CD14-positive monocyte (primary cell): ENCODE measurements at regions not wholly inside any gene's neighbourhood (a gene's known extent, or its start where the extent isn't known, plus 50 kb on each side); places are given as distances from the start of the nearest gene placed in this dataset.

Experiments
- DNase-seq, 3 donors: peaks; one replicate each; pipeline ENCODE4 v3.0.0-alpha.2; 2011 to 2022
- H2AFZ ChIP-seq: 2 replicates; pipeline ENCODE4 v1.6.0; 2012; ENCODE audit warnings: mild to moderate bottlenecking, low read depth, low read length, inconsistent platforms; ENCODE audit not compliant: insufficient read depth, poor library complexity, severe bottlenecking
- H3K27ac ChIP-seq, 2 donors: 1 replicate in 1 of 2; 2 replicates in 1 of 2; pipeline ENCODE4 v1.5.1; 2012 to 2013; ENCODE audit warnings: low read length in 2 of 2, control low read depth in 1 of 2, inconsistent platforms in 1 of 2, low read depth in 1 of 2, mild to moderate bottlenecking in 1 of 2
- H3K27me3 ChIP-seq, 2 donors: one replicate each; pipeline versions ENCODE4 v1.6.0 to v1.6.1; 2011 to 2013; ENCODE audit warnings: low read length in 2 of 2; ENCODE audit not compliant: control insufficient read depth in 2 of 2, insufficient read depth in 2 of 2
- H3K36me3 ChIP-seq, 2 donors: replicated peaks in 1 of 2; 1 replicate in 1 of 2; 2 replicates in 1 of 2; pipeline versions ENCODE4 v1.5.1 to v1.6.1; 2012 to 2013; ENCODE audit warnings: low read length in 2 of 2, control low read depth in 1 of 2, inconsistent platforms in 1 of 2, mild to moderate bottlenecking in 1 of 2; ENCODE audit not compliant: insufficient read depth in 2 of 2, control insufficient read depth in 1 of 2
- H3K4me1 ChIP-seq, 2 donors: 1 replicate in 1 of 2; 2 replicates in 1 of 2; pipeline versions ENCODE4 v1.5.1 to v1.6.1; 2012 to 2013; ENCODE audit warnings: low read length in 2 of 2, control low read depth in 1 of 2, inconsistent platforms in 1 of 2, mild to moderate bottlenecking in 1 of 2, moderate library complexity in 1 of 2; ENCODE audit not compliant: insufficient read depth in 2 of 2, control insufficient read depth in 1 of 2
- H3K4me2 ChIP-seq: replicated peaks from 2 replicates; pipeline ENCODE3; 2012; ENCODE audit warnings: low read length, moderate library complexity, mild to moderate bottlenecking; ENCODE audit not compliant: poor library complexity, severe bottlenecking; ENCODE audit errors: extremely low read depth
- H3K4me3 ChIP-seq, 3 experiments: fragments of 200-600 bp in 1 of 3; sonication (generic) in 1 of 3; replicated peaks in 1 of 3; 1 replicate in 2 of 3; 2 replicates in 1 of 3; pipeline ENCODE4 v1.5.1; 2011 to 2013; ENCODE audit warnings: low read length in 3 of 3, mild to moderate bottlenecking in 3 of 3, control low read depth in 2 of 3, low read depth in 2 of 3, inconsistent platforms in 1 of 3, moderate library complexity in 1 of 3
- H3K79me2 ChIP-seq: 2 replicates; pipeline ENCODE4 v1.6.0; 2012; ENCODE audit warnings: mild to moderate bottlenecking, control low read depth, inconsistent platforms, low read length, moderate library complexity; ENCODE audit not compliant: insufficient read depth
- H3K9ac ChIP-seq: 2 replicates; pipeline ENCODE4 v1.6.0; 2017; ENCODE audit warnings: low read length, mild to moderate bottlenecking; ENCODE audit not compliant: insufficient read depth, poor library complexity, severe bottlenecking
- H3K9me3 ChIP-seq, 2 donors: replicated peaks in 1 of 2; 1 replicate in 1 of 2; 2 replicates in 1 of 2; pipeline versions ENCODE4 v1.5.1 to v1.6.1; 2012 to 2013; ENCODE audit warnings: low read length in 2 of 2, control low read depth in 1 of 2; ENCODE audit not compliant: control insufficient read depth in 1 of 2, insufficient read depth in 1 of 2
- H4K20me1 ChIP-seq: 2 replicates; pipeline ENCODE4 v1.6.0; 2012; ENCODE audit warnings: mild to moderate bottlenecking, low read length, control low read depth, moderate library complexity; ENCODE audit not compliant: insufficient read depth
- H3K27ac Mint-ChIP-seq, 7 donors: one replicate each; pipeline ENCODE4 v1.8.0; 2020; ENCODE audit warnings: mild to moderate bottlenecking in 7 of 7, mixed read lengths in 7 of 7, moderate library complexity in 6 of 7, inconsistent platforms in 2 of 7
- H3K27me3 Mint-ChIP-seq, 3 donors: one replicate each; pipeline ENCODE4 v1.8.0; 2021 to 2022; ENCODE audit warnings: low read depth in 3 of 3, mild to moderate bottlenecking in 3 of 3, mixed read lengths in 3 of 3, moderate library complexity in 3 of 3, inconsistent platforms in 1 of 3
- H3K36me3 Mint-ChIP-seq, 2 donors: one replicate each; pipeline ENCODE4 v1.8.0; 2020; ENCODE audit warnings: mixed read lengths in 2 of 2, inconsistent platforms in 1 of 2, mild to moderate bottlenecking in 1 of 2
- H3K4me1 Mint-ChIP-seq: one replicate; pipeline ENCODE4 v1.8.0; 2020; ENCODE audit warnings: mild to moderate bottlenecking, mixed read lengths
- H3K4me3 Mint-ChIP-seq, 2 donors: one replicate each; pipeline ENCODE4 v1.8.0; 2020; ENCODE audit warnings: mild to moderate bottlenecking in 2 of 2, mixed read lengths in 2 of 2, moderate library complexity in 1 of 2
- H3K9me3 Mint-ChIP-seq, 7 donors: one replicate each; pipeline ENCODE4 v1.8.0; 2020 to 2022; ENCODE audit warnings: mixed read lengths in 7 of 7, mild to moderate bottlenecking in 6 of 7, moderate library complexity in 6 of 7, inconsistent platforms in 2 of 7
- WGBS: methylation state at CpG from one replicate; pipeline ENCODE4 v1.1.5; 2013; ENCODE audit warnings: missing lambda C conversion rate; ENCODE audit not compliant: insufficient coverage; 5-methylcytosine and 5-hydroxymethylcytosine counted together
- intact Hi-C, 2 donors: fragments of 100-400 bp; cut with micrococcal nuclease; formaldehyde crosslinking; loops; one replicate each; pipeline versions ENCODE4 v1.15.0 to v1.15.1; 2023
- TF ChIP-seq, protein P1 (sequence below): fragments of 200-600 bp; IDR thresholded peaks from one replicate; pipeline ENCODE4 v1.8.0; 2022; ENCODE audit warnings: antibody characterized with exemption, mild to moderate bottlenecking

DNA sequence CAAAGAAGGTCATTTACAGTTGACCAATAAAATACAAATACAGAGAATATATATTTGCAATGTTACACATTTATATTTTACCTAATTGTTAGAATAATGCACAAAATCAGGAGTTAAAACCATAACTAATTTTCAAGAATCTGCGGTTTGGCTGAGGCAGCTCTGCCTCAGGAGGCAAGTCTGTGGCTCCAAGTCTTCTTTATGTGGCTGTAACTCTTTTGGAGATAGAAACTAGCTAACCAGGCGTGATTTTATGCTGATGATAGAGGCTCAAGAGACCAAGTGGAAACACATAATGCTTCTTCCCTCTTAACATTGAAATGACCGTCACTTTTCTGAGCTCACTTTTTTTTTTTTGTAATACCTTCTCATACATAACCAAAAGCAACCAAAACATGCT, 744.7 kb upstream of the CXADR start:
- Mint-ChIP-seq H3K9me3 (peaks cover 0 to 3% (median 2%) of the 10 kb centered on the region in 7 donors), H3K27me3 (no peaks in the 10 kb centered on the region), H3K36me3 (no peaks in the 10 kb centered on the region), H3K4me1 (no peaks in the 10 kb centered on the region), H3K4me3 (no peak overlapping the region), H3K27ac (no peak overlapping the region)
- no CpG with 5 or more reads among the region's 3 CpGs for WGBS
- TF ChIP-seq, protein P1, sequence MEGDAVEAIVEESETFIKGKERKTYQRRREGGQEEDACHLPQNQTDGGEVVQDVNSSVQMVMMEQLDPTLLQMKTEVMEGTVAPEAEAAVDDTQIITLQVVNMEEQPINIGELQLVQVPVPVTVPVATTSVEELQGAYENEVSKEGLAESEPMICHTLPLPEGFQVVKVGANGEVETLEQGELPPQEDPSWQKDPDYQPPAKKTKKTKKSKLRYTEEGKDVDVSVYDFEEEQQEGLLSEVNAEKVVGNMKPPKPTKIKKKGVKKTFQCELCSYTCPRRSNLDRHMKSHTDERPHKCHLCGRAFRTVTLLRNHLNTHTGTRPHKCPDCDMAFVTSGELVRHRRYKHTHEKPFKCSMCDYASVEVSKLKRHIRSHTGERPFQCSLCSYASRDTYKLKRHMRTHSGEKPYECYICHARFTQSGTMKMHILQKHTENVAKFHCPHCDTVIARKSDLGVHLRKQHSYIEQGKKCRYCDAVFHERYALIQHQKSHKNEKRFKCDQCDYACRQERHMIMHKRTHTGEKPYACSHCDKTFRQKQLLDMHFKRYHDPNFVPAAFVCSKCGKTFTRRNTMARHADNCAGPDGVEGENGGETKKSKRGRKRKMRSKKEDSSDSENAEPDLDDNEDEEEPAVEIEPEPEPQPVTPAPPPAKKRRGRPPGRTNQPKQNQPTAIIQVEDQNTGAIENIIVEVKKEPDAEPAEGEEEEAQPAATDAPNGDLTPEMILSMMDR = no peak
- intact Hi-C loops = no loop called here
- no peak overlapping the region for H3K27ac ChIP-seq
- H3K27me3 ChIP-seq = no peaks in the 10 kb centered on the region
- no peak overlapping the region for H2AFZ ChIP-seq
- no peak overlapping the region for H3K4me3 ChIP-seq
- no peak for DNase-seq
- no peak overlapping the region for H3K9ac ChIP-seq
- H3K4me1 ChIP-seq = no peaks in the 10 kb centered on the region
- H3K36me3 ChIP-seq = no peaks in the 10 kb centered on the region
- H3K4me2 ChIP-seq = no peak overlapping the region
- no peaks in the 10 kb centered on the region for H4K20me1 ChIP-seq
- no peaks in the 10 kb centered on the region for H3K79me2 ChIP-seq
- H3K9me3 ChIP-seq = peaks cover 3 to 5% of the 10 kb centered on the region in 2 donors

DNA sequence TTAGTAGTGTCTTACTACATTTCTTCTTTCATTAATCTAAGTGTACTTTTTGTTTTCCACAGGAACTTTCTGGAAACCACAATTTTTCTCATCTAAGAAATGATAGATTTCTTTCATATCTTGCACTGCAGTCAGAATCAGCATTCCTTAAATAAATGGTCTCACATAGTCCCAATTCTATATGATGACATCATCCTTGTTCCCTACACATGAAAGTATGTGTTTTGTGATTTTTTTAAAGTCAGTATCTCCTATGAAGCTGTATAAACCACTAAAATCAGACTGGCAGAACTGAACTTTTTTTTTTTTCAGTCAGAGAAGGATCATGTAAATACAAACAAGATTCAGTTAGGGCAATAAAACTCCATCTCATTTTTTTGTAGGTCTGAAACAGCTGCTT, 742.6 kb upstream of the CXADR start:
- no peak for DNase-seq
- intact Hi-C loops = no loop called here
- TF ChIP-seq, protein P1 = no peak
- Mint-ChIP-seq H3K27me3 (no peaks in the 10 kb centered on the region), H3K4me1 (no peaks in the 10 kb centered on the region), H3K4me3 (no peak overlapping the region), H3K36me3 (no peaks in the 10 kb centered on the region), H3K27ac (no peak overlapping the region), H3K9me3 (peaks cover 0 to 5% (median 2%) of the 10 kb centered on the region in 7 donors)
- Histone ChIP-seq H4K20me1 (no peaks in the 10 kb centered on the region), H3K4me1 (no peaks in the 10 kb centered on the region), H3K9ac (no peak overlapping the region), H2AFZ (no peak overlapping the region), H3K4me3 (no peak overlapping the region), H3K9me3 (peaks cover 3 to 9% of the 10 kb centered on the region in 2 donors), H3K36me3 (no peaks in the 10 kb centered on the region), H3K27ac (no peak overlapping the region), H3K79me2 (no peaks in the 10 kb centered on the region), H3K4me2 (no peak overlapping the region), H3K27me3 (no peaks in the 10 kb centered on the region)
